ENCODE measurements at regions not wholly inside any gene's neighbourhood (a gene's known extent, or its start where the extent isn't known, plus 50 kb on each side); places are given as distances from the start of the nearest gene placed in this dataset.

- TF ChIP-seq CTCF (IDR thresholded peaks at IDR 0.05; ENCODE audit: low read depth, low read length, missing control alignments), result no peak
- in situ Hi-C loops (cut with HindIII; ENCODE audit: low pct_ligation_motif_present, low sequenced_read_pairs), result no loop called here
- Histone ChIP-seq H3K4me3 (ENCODE audit: low read depth, low read length) (no peak overlapping the region), H3K27ac (no peak overlapping the region), H3K36me3 (replicated peaks) (no peaks in the 10 kb centered on the region), H3K27me3 (replicated peaks) (no peaks in the 10 kb centered on the region)
- DNase-seq, result no peak
These were observed 415.0 kb upstream of the SPRY2 start for GRCh38 chr13:80755910-80756309.

GRCh38 chr13:80754441-80754840, 413.5 kb upstream of the SPRY2 start:
- DNase-seq, result no peak
- no peak for TF ChIP-seq CTCF (IDR thresholded peaks at IDR 0.05; ENCODE audit: low read depth, low read length, missing control alignments)
- H3K27me3 ChIP-seq (replicated peaks), result no peaks in the 10 kb centered on the region
- no peaks in the 10 kb centered on the region for H3K36me3 ChIP-seq (replicated peaks)
- H3K4me3 ChIP-seq (ENCODE audit: low read depth, low read length), result no peak overlapping the region
- in situ Hi-C loops (cut with HindIII; ENCODE audit: low pct_ligation_motif_present, low sequenced_read_pairs), result no loop called here
- no peak overlapping the region for H3K27ac ChIP-seq

GRCh38 chr13:80753866-80754265, 412.9 kb upstream of the SPRY2 start:
- in situ Hi-C loops (cut with HindIII; ENCODE audit: low pct_ligation_motif_present, low sequenced_read_pairs), result no loop called here
- no peak for TF ChIP-seq CTCF (IDR thresholded peaks at IDR 0.05; ENCODE audit: low read depth, low read length, missing control alignments)
- no peak for DNase-seq

GRCh38 chr13:80751854-80752253, 410.9 kb upstream of the SPRY2 start:
- Histone ChIP-seq H3K27me3 (replicated peaks) (no peaks in the 10 kb centered on the region), H3K4me3 (ENCODE audit: low read depth, low read length) (no peak overlapping the region), H3K36me3 (replicated peaks) (no peaks in the 10 kb centered on the region), H3K27ac (no peak overlapping the region)
- no peak for TF ChIP-seq CTCF (IDR thresholded peaks at IDR 0.05; ENCODE audit: low read depth, low read length, missing control alignments)
- in situ Hi-C loops (cut with HindIII; ENCODE audit: low pct_ligation_motif_present, low sequenced_read_pairs), result no loop called here
- DNase-seq, result no peak

More at GRCh38 chr13:80753866-80754265, 412.9 kb upstream of the SPRY2 start:
- no peak overlapping the region for H3K27ac ChIP-seq
- no peaks in the 10 kb centered on the region for H3K36me3 ChIP-seq (replicated peaks)
- H3K4me3 ChIP-seq (ENCODE audit: low read depth, low read length), result no peak overlapping the region
- H3K27me3 ChIP-seq (replicated peaks), result no peaks in the 10 kb centered on the region

GRCh38 chr13:80744147-80744914, 403.4 kb upstream of the SPRY2 start:
- Histone ChIP-seq H3K4me3 (ENCODE audit: low read depth, low read length) (no peak overlapping the region), H3K36me3 (replicated peaks) (no peaks in the 10 kb centered on the region), H3K27me3 (replicated peaks) (no peaks in the 10 kb centered on the region), H3K27ac (no peak overlapping the region)
- DNase-seq, result no peak
- no peak for TF ChIP-seq CTCF (IDR thresholded peaks at IDR 0.05; ENCODE audit: low read depth, low read length, missing control alignments)
- in situ Hi-C loops (cut with HindIII; ENCODE audit: low pct_ligation_motif_present, low sequenced_read_pairs), result no loop called here

- H3K4me3 ChIP-seq (ENCODE audit: low read depth, low read length), result no peak overlapping the region
- no peaks in the 10 kb centered on the region for H3K36me3 ChIP-seq (replicated peaks)
- no peaks in the 10 kb centered on the region for H3K27me3 ChIP-seq (replicated peaks)
- in situ Hi-C loops (cut with HindIII; ENCODE audit: low pct_ligation_motif_present, low sequenced_read_pairs), result no loop called here
- DNase-seq, result no peak
- no peak overlapping the region for H3K27ac ChIP-seq
- TF ChIP-seq CTCF (IDR thresholded peaks at IDR 0.05; ENCODE audit: low read depth, low read length, missing control alignments), result no peak
These were observed 401.1 kb upstream of the SPRY2 start for GRCh38 chr13:80742033-80742432.
